Cardiac septum (tissue), 1 donor: ENCODE measurements at regions not wholly inside any gene's neighbourhood (a gene's known extent, or its start where the extent isn't known, plus 50 kb on each side); places are given as distances from the start of the nearest gene placed in this dataset.

Experiments used
- DNase-seq: peaks from one replicate; pipeline ENCODE4 v3.0.0-alpha.2; 2020; ENCODE audit warnings: low spot score
- intact Hi-C: fragments of 100-400 bp; cut with DNase I; formaldehyde crosslinking; loops from one replicate; pipeline ENCODE4 v1.14.0; 2022
- donor health status: DM: no; HTN: no; CAD: no.

- DNase-seq: no peak
These were observed 291.7 kb downstream of the NUAK1 start for GRCh38 chr12:105847068-105847467.

GRCh38 chr12:105848286-105848685, 290.5 kb downstream of the NUAK1 start:
- no peak for DNase-seq
- intact Hi-C loops: no loop called here

More at GRCh38 chr12:105847068-105847467, 291.7 kb downstream of the NUAK1 start:
- intact Hi-C loops: no loop called here

- intact Hi-C loops: no loop called here
- no peak for DNase-seq
These were observed 288.4 kb downstream of the NUAK1 start for GRCh38 chr12:105850103-105850968.

- no peak for DNase-seq
- intact Hi-C loops: no loop called here
These were observed 286.3 kb downstream of the NUAK1 start for GRCh38 chr12:105852496-105852895.

- no peak for DNase-seq
- intact Hi-C loops: no loop called here
These were observed 285.8 kb downstream of the NUAK1 start for GRCh38 chr12:105852951-105853350.

- no peak for DNase-seq
These were observed 284.7 kb downstream of the NUAK1 start for GRCh38 chr12:105854071-105854470.

GRCh38 chr12:105855361-105856047, 283.2 kb downstream of the NUAK1 start:
- intact Hi-C loops: no loop called here
- no peak for DNase-seq

More at GRCh38 chr12:105854071-105854470, 284.7 kb downstream of the NUAK1 start:
- intact Hi-C loops: no loop called here

- DNase-seq: no peak
- intact Hi-C loops: no loop called here
These were observed 282.7 kb downstream of the NUAK1 start for GRCh38 chr12:105856048-105856405.

GRCh38 chr12:105858981-105859710, 279.6 kb downstream of the NUAK1 start:
- intact Hi-C loops: no loop called here
- no peak for DNase-seq

GRCh38 chr12:105860561-105861207, 278.1 kb downstream of the NUAK1 start:
- no peak for DNase-seq
- intact Hi-C loops: no loop called here

- intact Hi-C loops: no loop called here
- DNase-seq: no peak
These were observed 277.5 kb downstream of the NUAK1 start for GRCh38 chr12:105861227-105861626.

GRCh38 chr12:105862163-105862821, 276.5 kb downstream of the NUAK1 start:
- DNase-seq: no peak
- intact Hi-C loops: no loop called here

GRCh38 chr12:105864316-105864715, 274.4 kb downstream of the NUAK1 start:
- no peak for DNase-seq
- intact Hi-C loops: no loop called here

- intact Hi-C loops: no loop called here
- DNase-seq: no peak
These were observed 273.9 kb downstream of the NUAK1 start for GRCh38 chr12:105864901-105865300.

GRCh38 chr12:105865886-105866285, 272.9 kb downstream of the NUAK1 start:
- DNase-seq: no peak
- intact Hi-C loops: no loop called here

- intact Hi-C loops: no loop called here
These were observed 264.6 kb downstream of the NUAK1 start for GRCh38 chr12:105874121-105874520.

GRCh38 chr12:105876396-105876927, 262.3 kb downstream of the NUAK1 start:
- no peak for DNase-seq
- intact Hi-C loops: no loop called here

More at GRCh38 chr12:105874121-105874520, 264.6 kb downstream of the NUAK1 start:
- DNase-seq: no peak

GRCh38 chr12:105878964-105879363, 259.8 kb downstream of the NUAK1 start:
- intact Hi-C loops: no loop called here
- DNase-seq: no peak

GRCh38 chr12:105880824-105881388, 257.8 kb downstream of the NUAK1 start:
- DNase-seq: no peak
- intact Hi-C loops: no loop called here
